Activated CD8-positive, alpha-beta memory T cell treated with anti-CD3 and anti-CD28 coated beads for 4 hours (primary cell): ENCODE measurements at regions not wholly inside any gene's neighbourhood (a gene's known extent, or its start where the extent isn't known, plus 50 kb on each side); places are given as distances from the start of the nearest gene placed in this dataset.

Source experiments
- DNase-seq, 2 donors: peaks; one replicate each; pipeline ENCODE4 v3.0.0-alpha.2; 2020; ENCODE audit warnings: low read depth in 2 of 2

DNA sequence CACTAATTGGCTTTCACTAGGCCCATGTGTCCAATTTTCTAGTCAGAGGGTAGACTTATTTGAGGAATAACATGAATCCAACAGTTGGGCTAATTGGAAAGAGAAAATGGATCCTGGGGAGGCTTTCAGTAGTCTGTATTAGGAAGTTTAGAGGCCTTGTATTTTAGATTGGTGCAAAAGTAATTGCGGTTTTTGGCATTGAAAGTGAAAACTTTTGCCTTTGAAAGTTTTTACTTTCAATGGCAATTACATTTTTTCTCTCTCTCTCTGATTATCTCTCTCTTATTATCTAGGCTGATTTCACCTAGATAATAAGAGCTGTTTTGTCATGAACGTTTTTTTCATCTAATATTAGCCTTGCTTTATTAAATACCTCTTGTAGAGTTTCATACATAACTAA, 981.7 kb downstream of the REEP3 start:
- no peak for DNase-seq

DNA sequence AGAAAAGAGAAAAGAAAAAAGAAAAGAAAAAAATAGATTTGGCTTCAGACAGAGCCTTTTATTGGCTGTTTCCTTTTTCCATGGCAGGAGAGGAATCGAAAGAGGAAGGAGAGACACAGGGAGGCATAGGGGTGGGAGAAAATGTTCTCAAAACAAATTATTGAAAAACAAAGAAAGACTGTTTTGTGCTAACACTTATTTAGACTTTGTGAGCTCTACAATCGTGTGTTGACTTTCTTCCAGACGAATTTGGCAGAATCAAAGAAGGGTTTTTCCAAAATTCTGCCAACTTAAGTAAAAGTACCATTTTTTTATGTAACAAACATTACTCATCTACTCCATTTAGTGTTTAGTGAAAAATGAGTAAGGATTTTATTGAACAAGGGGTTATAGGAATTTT, 982.2 kb downstream of the REEP3 start:
- no peak for DNase-seq

DNA sequence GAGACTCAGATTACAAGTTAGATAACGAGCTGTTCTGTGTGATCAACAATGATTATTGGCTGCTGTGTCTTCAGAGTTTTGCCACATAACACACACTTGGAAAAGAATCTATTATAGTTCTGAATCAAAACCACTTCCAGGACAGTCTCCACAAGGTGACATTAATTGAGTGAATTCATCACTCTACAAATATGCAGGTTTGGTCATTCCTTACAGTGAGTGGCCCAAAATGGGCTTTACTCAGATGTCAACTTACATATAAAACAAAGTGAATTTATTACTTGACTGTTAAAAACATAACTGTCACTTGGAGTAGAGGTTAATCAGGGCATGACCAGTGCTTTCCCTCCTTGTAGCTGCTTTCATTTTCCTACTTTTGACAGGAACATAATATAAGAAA, 984.3 kb downstream of the REEP3 start:
- no peak for DNase-seq

DNA sequence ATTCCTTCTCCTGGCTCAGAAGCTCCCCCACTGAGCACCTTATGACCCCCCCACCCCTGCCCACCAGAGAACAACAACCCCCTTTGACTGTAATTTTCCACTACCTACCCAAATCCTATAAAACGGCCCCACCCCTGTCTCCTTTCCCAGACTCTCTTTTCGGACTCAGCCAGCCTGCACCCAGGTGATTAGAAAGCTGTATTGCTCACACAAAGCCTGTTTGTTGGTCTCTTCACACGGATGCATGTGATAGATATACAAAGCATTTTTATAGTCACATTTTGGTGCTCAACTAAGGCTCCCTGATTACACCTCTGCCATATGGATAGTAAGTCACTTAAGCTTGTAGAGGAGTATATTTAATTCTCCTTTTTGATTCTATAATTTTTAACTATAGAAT, 985.8 kb downstream of the REEP3 start:
- DNase-seq = no peak

DNA sequence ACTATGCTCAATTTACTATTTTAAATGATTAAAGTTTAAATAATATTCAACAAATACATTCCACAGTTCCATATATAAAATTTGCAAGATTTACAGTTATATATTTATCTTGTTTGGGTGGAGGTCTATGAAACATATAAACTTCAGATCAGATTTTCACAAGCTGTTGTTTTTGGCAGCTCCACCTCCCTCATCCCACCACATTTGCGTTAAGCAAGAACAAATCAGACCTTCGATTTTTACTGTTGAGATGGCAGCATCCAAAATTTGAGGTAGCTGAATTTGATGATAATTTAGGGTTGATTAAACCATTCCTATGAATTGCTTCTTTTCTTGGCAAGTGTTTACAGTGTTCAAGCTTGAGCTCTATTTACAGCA, 986.4 kb downstream of the REEP3 start:
- DNase-seq = no peak

DNA sequence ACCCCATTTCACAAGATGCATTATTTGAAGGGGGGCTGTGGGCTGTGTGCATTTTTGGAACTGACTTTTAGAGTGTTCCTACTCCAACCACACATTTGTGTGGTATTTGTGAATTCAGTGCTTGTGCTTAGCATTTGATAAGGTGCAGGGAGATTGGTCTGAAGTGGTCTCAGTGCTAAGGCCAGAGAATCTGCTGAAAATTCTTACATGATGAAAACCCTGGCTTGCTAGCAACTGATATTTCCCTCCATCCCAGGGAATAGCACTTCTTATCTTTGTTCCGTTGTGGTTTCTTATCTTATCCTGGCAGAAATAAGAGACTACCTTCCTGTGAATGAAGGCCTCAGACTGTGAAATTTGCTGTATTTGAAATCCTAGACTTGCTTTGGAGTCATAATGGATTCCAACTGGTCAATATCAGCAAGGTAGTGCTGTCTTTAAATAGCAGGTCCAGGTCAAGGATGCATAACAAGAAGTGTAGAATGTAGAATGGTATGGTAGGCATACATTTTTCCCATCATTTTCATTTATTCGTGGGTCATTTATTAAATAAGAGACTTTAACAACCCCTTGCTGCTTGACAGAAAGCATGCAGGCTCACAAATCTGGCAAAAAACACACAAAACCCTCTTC, 986.9 kb downstream of the REEP3 start:
- DNase-seq = no peak

DNA sequence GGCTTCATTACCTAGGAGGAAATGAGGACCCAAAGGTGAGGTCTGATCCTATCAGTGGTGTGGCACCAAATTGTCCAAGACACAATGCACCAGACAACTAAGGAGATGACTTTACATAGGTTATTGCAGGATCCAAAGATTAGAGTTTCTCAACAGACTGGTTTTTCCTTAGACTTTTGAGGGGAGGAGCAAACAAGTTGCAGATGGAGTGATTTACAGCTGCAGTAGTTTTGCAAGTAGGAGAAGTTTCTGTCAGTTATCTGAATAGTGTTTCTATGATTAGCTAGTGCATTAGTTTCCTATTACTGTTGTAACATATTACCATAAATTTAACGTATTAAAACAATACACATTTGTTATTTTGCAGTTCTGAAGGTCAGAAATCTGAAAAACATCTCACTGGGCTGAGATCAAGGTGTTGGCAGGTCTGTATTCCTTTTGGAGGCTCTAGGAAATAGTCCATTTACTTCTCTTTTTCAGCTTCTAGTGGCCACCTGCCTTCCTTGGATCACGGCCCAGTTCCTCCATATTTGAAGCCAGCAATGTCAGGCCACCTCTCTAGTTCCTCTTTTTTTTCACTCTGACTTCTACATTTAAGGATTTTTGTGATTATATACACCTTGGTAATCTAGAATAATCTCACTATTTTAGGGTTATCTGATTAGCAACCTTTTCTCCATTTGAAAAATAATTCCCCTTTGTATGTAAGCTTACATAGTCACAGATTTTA, 994.9 kb downstream of the REEP3 start:
- no peak for DNase-seq

DNA sequence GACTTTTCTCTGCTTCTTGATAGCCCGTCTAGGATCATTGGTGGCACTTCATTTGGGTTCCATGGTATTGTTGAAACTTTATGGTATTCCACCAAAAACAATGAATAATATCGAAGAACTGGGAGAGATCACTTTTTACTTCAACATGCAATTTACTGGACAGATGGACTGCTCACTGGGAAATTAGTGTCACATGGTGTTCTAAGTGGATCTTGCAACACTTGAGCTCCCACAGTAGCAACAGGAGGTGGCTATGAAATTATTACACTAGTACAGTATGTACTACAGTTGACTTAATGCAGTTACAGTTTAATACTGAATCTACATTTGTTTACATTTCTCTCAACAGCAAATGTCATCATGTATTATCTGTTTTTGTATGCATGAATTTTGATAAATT, 997.3 kb downstream of the REEP3 start:
- DNase-seq = no peak

DNA sequence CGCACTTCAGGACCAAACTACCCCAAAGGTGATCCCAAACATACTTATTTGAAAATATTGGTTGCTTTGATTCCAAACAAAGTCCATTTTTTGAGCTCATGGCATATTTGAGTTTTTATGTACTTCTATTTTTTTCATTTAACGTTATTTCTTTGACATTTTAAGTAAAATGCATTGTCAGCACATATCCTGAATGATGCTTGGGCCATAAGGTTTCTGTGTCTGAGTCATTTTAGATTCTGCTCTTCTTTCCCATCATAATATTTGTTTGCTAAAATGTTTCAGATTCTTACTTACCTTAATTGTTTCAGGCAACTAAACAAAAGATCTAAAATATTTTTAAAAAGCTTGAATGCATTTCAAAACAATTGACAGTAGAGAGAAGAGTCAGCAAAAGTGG, 998.2 kb downstream of the REEP3 start:
- no peak for DNase-seq

DNA sequence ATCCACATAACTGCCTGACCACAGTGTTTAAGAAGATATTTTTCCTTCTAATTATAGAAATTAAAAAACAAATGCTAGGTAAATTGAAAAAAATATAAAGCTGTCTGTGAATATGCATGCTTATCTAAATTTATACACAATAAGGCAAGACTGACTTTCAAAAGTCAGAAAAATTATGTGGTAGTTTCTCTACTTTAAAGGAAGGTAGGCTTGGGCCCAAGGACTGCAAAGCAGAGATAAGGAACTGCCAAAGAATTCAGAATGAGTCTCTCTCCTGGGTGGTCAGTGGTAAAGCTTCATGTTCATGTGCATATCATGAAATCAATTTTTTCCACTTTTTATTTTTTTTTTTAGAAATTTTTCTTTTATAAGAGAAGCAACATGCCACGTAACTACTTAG, 998.6 kb downstream of the REEP3 start:
- DNase-seq = no peak

DNA sequence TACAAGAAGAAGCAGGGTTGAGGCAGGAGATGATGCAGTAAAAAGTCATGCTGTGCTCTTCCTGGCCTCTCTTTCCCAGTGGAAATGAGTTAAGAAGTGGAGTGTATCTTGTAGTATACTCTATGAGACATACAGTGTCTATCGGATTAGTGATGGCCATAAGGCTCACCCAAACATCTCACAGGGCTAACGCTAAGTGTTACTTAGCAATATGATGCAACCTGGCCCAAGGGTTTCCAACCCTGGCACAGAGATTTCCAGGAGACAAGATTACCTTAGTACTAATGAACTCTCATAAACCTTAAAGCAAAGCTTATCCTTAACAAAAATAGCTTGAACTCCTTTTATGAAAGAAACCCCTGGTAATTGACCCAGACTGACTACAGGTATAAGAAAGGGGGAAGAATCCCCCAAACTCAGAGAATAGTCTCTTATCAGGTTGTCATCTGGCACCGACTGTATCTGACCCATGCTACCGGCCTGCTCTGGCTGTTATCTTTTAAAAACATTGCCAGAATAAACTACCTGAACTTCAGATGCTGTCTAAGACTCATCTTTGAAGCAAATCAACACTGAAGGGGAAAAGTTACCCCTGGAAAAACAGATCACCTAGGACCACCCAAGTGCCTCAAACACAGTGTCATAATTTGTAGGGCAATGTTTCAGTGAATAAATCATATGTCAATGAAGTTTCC, 1002.0 kb downstream of the REEP3 start:
- DNase-seq = no peak

DNA sequence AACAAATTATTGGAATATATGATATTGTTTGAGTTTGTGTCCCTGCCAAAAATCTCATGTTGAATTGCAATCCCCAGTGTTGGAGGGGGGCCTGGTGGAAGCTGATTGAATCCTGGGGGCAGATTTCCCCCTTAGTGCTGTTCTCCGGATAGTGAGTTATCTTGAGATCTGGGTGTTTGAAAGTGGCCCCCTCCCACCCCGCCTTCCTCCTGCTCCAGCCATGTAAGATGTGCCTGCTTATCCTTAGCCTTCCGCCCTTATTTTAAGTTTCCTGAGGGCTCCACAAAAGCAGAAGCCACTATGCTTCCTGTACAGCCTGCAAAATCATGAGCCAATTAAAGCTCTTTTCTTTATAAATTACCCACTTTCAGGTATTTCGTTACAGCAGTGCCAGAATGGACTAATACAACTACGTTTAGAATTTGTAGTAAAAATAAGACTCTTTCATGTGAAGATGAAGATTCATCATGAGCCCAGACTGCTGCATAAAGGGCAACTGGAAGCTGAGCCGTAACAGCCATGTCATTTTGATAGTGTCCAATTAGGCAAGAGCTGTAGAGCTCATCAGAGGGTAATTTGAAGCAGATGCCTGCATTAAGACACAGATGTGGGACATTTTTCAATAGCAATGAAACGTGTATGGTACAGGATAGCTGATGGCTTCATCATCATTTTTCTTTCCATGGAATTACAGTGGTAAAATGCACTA, 1007.2 kb downstream of the REEP3 start:
- no peak for DNase-seq

DNA sequence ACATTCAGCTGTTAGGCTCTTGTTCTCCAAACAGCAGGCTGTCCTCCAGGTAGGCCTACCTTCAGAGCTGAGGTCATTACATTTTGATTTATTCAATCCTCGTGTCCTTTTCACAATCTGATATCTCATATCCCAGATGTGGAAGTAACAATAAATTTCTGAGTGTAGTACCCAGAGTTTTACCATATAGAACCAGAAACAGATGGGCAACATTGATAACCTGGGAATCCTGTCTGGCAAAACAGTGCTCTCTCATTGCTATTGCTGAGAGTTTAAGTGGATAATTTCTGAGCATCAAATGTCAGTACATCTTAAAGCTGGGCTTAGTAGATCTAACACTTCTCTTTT, 1007.8 kb downstream of the REEP3 start:
- DNase-seq = no peak

DNA sequence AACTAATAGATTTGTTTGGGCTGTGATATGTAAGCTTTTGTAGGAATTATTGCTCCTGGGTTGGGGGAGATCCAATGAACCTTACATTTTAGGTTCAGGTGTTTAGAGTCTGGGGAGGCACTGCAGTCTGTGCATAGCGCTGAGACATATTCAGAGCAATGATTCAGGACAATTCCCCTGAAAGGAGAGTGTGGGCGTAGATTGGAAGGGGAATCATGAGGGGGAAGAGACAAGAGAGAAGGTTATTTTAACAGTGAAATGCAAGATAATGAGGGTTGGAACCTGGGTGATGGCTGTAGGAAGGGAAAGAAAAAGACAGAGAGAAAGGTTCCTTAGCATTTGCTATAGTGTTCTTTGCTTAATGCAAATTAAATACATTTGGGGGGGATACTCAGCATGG, 1013.4 kb downstream of the REEP3 start:
- no peak for DNase-seq

DNA sequence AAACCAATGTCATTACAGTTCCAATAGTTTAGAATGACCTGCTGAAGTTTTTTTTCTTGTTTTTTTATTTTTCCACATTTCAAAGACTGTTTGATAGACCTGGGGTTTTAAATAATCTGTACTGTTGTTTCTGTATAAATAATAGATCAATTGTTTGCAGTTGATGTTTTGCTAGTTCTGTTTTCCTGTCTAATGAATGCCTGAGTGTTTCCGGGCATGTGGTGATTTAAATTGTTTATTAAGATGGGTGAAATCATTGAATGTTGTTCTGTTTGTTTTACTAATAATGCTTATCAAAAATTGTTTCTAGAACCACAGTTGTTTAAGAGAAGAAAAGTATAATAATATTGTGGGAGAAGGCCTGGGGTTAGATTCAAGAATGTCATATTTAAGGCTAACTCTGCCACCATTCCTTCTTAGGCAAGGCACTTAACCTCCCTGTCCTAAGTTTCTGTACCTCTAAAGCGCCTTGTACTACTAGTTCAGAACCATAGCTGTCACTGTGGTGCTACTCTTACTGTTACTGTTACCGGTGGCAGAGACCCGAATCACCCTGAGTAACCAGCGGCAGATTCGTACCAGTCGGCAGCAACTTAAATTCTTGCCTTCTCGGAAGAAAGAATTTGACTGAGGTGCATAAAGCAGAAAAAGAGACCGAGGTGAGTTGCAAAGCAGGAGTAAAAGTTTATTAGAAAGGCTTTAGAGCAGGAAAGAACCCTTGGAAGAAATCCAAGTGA, 1014.1 kb downstream of the REEP3 start:
- no peak for DNase-seq

DNA sequence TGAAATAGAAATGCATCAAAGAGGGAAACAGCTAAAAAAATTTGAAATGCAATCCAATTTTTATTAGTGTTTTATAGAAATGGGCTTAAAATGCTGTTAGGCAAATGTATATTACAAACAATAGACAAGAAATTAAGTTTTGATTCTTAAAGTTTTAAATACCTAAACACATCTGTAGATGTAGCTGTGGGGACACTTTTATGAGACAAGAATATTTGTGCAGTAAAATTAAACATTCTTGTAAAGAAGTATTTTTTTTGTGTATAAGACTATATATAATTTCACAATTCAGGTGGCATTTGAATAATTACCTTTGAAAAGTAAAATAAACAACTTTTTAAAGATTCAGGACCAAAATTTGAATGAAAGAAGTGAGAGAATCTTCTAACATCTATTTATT, 1015.9 kb downstream of the REEP3 start:
- DNase-seq = no peak

DNA sequence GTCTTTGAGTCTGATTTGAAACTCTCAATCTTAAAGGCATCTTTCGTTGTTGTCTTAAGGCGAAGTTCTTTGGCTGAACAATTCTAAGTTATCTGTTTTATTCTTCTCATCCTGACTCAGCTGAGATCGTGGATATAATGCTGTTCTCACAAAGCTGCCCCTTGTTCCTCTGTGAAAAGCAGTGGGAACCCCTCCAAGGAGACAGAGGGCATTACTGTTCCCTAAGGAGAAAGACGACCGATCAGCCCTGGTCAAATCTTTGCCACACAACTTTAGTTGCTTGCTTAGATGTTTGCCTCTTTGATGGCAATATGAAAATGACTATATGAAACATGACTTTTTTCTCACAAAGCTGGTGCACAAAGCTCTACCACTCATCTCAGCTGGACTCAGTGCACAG, 1016.7 kb downstream of the REEP3 start:
- DNase-seq = no peak

DNA sequence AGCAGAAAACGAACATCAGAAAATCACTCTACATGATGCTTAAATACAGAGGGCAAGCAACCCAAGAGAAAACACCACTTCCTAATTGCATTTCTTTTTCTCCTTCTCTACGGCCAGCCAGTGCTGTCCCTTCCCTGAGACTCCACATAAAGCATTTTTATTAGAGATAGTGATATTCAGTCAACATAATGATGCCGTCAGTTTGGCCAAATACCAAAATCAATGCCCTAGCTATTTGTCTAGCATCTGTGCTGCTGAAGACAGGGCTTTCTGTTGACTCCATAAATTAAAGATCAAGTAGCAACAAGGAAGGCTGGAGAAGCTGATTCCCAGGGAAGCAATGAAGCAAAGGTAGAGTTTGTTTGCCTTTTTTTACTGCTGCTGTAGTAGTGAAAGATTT, 1024.9 kb downstream of the REEP3 start:
- no peak for DNase-seq

DNA sequence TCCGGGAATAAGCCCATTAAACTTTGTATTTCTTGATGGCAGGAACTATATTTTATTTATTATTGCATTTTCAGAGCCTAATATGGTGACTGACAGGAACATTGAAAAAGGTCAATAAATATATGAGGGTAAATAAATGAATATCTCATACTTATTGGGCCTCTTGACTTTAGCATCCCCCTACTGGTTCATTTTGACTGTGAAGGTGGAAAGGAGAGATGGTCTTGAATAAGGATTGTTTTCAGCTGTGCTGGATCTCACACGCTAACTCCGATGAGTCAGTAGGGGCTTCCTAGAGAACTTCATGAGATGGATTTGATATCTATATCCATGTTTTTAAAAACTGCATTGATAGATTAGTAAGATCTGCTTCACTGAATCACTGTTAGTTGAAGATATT, 1026.0 kb downstream of the REEP3 start:
- no peak for DNase-seq

DNA sequence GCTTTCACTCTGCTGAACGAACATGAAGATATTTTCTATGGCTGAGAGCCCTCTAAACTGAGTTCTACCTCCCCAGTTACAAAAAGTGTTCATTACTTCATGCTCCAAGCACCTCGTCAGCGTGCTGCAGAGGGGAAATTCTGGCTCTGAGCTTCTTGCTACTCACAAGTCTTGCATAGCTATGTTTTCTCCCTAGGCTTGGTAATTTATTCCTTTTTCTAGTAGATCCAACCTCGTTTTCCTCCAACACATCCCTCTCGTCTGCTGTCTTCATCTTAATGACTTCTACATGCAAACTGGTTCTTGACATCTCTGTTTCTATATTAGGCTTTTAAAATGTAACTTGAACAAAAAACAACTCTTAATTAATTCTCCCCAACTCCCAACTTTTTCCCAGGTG, 1034.5 kb downstream of the REEP3 start:
- no peak for DNase-seq

DNA sequence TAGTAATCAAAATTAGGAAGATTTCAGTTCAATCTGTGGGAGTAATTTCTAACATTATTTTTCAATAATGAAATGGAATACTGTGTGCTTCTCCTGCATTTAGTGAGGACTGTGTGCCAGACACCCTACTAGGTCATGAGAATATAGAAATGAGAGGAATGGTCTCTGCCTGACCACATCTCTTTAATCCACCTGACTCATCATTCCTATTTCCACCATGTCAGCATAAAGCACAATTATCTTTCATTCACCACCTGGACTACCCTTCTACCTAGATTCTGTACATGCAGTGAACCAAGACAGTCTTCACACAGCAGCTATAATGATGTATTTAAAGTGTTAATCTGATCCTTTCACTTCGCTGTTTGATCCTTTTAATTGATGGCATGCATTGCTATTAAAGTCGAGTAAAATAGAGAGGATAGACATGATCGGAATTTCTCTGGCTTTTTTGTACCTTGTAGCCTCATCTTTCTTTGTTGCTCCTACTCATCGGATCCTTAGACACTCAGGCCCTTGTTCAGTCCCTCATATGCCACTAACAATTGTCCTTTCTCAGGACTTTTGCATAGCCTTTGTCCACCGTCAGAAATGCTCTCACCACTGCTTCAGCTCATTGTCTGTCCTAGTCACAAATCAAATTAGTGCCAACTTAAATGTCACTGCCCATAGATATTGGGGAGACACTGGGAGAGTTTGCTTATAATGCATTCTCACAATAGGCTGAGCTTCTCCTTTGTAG, 1037.1 kb downstream of the REEP3 start:
- no peak for DNase-seq
